GM18870 (cell line): ENCODE measurements at regions not wholly inside any gene's neighbourhood (a gene's known extent, or its start where the extent isn't known, plus 50 kb on each side); places are given as distances from the start of the nearest gene placed in this dataset.
A peak's percentile ranks its signal among the peaks of the same experiment; 100 is the strongest.

Experiments used
- ATAC-seq: cut with Tn5 transposase; IDR thresholded peaks from one replicate; pipeline ENCODE4 v1.9.1; 2021; ENCODE audit warnings: moderate library complexity; ENCODE audit not compliant: unreplicated experiment

GRCh38 chr4:124018383-124019317 lies 622.1 kb downstream of the SPRY1 start:
- peak; percentile 100 for ATAC-seq

- ATAC-seq = no peak
Observed at GRCh38 chr4:124019749-124020549, 623.4 kb downstream of the SPRY1 start.

- no peak for ATAC-seq
Observed at GRCh38 chr4:124025000-124025399, 628.4 kb downstream of the SPRY1 start.

- no peak for ATAC-seq
Observed at GRCh38 chr4:124025428-124025827, 628.8 kb downstream of the SPRY1 start.

GRCh38 chr4:124028182-124028581 lies 631.6 kb downstream of the SPRY1 start:
- no peak for ATAC-seq

- ATAC-seq = no peak
Observed at GRCh38 chr4:124030147-124030546, 633.6 kb downstream of the SPRY1 start.

- no peak for ATAC-seq
Observed at GRCh38 chr4:124032035-124032434, 635.4 kb downstream of the SPRY1 start.

GRCh38 chr4:124035364-124036041 lies 638.9 kb downstream of the SPRY1 start:
- ATAC-seq = no peak

- no peak for ATAC-seq
Observed at GRCh38 chr4:124037236-124037635, 640.6 kb downstream of the SPRY1 start.

GRCh38 chr4:124044330-124044729 lies 647.7 kb downstream of the SPRY1 start:
- ATAC-seq = no peak

GRCh38 chr4:124044867-124045266 lies 648.3 kb downstream of the SPRY1 start:
- no peak for ATAC-seq

- no peak for ATAC-seq
Observed at GRCh38 chr4:124046190-124046589, 649.6 kb downstream of the SPRY1 start.

- no peak for ATAC-seq
Observed at GRCh38 chr4:124053872-124054538, 657.4 kb downstream of the SPRY1 start.

- no peak for ATAC-seq
Observed at GRCh38 chr4:124055336-124055735, 657.2 kb downstream of the ANKRD50 start.

GRCh38 chr4:124055896-124056295 lies 656.6 kb downstream of the ANKRD50 start:
- ATAC-seq = no peak

- peak; percentile 55 for ATAC-seq
Observed at GRCh38 chr4:124060261-124060918, 652.1 kb downstream of the ANKRD50 start.

GRCh38 chr4:124061413-124061812 lies 651.1 kb downstream of the ANKRD50 start:
- no peak for ATAC-seq

GRCh38 chr4:124065422-124065821 lies 647.1 kb downstream of the ANKRD50 start:
- no peak for ATAC-seq

GRCh38 chr4:124065936-124066335 lies 646.6 kb downstream of the ANKRD50 start:
- ATAC-seq = no peak

- no peak for ATAC-seq
Observed at GRCh38 chr4:124066595-124066994, 645.9 kb downstream of the ANKRD50 start.
